ENCODE measurements at regions not wholly inside any gene's neighbourhood (a gene's known extent, or its start where the extent isn't known, plus 50 kb on each side); places are given as distances from the start of the nearest gene placed in this dataset.

DNA sequence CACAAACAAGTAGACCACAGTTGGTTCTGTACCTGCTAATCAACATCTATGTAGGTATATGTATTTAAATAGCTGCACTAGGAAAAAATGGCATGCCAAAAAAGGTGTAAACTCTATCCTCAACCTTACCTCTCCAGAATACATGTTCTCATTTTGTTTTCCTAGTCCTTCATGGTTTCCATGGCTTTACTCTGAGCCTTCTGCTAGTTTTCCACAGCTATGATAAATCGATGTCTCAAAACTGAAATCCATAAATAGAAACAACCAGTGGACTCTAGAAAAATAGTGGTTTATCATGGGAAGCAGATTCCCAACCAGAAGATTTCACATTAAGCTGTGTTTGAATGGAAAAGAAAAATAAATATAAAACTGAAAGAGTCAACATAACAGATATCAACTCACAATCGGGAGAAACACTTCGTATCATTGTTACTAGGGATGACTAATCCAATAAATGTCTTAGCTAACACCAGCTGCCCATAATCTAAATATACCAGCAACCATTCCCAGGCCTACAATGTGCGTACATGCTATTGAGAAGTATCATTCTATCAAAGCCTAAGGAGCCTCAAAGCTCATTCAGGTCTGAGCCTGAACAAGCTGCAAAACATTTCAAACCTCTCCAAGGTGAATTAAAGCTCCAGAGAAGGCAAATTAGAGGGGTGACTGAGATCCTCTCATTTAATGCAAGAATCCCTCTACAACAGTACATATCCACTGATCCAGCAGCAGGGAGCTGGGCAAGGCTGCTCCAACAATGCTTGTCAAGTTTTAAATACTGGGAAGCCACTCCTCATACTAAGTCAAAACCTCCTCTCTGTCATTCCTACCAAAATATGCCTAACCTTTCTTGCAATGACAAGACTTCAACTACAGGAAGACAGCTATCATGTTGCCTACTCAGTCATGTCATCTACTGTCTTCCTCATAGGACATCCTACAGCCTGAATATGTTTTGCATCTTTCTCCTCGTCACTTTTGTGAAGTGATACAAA, 90.2 kb downstream of the KCTD12 start:
- no peak for DNase-seq

DNA sequence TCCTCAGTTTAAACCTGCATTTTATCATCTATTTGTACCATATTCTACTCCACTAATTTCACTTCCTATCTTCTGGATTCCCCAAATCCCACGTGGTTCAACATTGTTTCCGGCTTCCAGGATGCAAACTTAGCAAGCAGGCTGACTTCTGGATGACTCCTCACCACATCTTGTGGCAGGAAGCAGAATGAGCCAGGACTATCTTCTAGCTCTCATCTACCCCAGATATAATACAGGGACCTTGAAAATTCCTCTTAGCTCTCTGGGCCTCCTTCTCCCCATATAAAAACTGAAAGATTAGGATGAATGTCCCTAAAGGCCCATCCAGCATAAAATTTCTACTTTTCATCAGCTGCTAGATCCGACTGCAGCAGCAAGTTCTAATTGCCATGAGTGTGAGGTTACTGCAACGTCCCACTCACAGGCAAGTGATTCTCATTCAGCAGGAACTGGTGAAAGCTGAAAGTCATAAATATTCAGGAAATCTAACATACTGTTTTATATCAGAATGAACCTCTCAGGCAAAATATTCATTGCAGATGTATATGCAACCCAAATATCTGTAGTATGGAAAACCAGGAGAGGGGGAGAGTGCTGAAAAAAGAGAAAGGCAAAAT, 93.4 kb downstream of the KCTD12 start:
- DNase-seq: no peak

DNA sequence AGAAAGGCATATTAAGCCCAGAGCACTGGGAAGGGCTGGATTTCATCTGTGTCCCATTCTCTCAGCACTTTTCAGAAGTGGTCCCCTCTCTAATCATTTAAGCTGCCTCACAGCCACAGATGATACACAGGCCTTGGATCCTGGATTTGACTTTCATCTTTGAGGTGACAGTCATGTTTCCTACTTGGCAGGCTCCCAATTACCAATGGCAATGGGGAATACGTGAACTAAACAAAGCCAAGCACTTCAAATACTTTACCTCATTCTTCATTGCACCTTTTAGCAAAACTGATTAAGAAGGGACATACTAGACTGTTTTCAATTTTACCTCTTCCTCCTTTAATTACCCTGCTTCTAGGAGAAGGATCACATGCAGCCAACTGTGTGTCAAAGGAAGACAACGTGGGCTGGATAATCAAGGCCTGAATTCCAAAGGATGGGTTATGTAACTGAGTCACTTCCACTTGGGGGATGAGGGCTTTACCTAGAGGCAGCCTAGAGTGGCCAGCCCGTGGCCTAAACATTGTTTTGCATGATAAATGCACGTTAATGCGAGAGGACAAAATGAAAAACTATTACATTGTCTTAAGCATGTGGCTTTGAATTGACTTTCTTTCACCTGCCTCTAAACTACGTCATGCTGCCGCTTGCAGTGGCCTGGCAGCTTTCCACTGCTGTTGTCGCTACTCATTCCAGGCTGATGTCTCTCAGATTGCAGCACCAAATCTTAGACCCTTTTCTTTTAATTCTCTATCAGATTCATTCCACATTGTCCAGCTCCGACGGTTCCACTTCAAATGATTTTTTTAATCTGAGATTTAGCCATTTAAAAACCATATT, 95.0 kb downstream of the KCTD12 start:
- no peak for DNase-seq

DNA sequence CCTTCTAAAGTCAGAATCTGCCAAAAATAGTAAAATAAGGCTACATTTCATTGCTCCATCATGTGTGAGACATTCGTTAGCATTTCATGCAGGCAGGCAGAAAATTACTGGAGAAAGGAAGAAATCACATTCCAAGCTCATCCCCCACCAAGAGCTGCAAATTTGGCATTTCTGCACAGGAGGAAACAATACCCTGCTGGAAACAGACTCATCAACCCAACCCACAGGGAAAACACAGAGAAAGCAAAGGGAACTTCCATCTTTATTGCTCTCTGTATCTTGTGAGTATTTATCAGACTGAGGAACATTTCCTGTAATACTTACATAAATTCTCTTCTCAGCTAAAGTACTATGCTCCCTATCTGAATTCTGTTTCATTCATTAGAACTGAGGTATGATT, 95.7 kb downstream of the KCTD12 start:
- DNase-seq: no peak

DNA sequence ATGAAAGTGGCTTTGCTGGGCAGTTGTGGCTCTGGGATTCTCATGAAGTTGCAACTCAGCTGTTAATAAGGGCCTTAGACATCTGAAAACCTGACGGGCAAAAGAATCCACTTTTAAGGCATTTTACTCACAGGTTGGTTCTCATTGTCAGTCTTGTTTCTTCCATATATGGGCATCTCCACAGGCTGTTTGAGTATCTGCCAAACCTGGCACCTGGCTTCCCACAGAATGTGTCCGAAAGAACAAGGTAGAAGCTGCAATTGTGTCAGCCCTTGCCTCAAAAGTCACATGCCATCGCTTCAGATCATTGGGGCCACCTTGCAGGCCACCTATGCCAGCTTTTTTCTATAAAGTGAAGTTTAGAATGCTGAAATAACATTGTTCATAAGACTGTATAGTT, 102.4 kb downstream of the KCTD12 start:
- no peak for DNase-seq

DNA sequence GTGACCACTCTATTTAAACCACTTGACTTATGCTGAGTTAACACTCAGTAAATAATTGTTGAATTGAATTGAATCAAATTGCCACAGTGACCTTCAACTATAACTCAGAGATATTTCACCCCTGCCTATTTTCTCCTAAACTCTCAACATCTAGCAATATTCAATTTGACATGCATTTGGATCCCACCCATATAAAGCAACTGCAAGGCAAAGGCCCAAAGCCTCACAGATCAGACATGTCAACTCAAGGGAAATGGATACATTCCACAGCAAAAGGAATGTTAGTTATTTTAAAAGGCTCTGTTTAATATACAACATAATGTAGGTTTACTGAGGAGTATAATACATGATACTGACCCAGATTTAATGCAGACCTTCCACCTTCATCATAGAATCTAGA, 107.4 kb downstream of the KCTD12 start:
- no peak for DNase-seq

DNA sequence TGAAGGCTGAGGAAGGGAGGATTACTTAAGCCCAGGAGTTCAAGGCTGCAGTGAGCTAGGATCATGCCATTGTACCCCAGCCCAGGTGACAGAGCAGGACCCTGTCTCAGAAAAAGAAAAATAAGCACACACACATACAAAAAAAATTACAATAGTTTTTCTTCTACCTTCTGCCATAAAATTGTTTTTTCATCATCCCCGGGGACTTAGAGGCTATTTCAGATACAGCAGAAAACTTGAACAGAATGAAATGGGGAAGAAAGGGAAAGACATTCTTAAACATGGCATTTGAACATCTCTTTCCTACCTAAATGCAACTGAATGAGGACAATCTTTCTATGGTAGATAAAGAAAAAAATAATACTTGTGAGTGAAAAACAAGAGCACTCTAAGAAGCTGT, 109.1 kb downstream of the KCTD12 start:
- DNase-seq: no peak

DNA sequence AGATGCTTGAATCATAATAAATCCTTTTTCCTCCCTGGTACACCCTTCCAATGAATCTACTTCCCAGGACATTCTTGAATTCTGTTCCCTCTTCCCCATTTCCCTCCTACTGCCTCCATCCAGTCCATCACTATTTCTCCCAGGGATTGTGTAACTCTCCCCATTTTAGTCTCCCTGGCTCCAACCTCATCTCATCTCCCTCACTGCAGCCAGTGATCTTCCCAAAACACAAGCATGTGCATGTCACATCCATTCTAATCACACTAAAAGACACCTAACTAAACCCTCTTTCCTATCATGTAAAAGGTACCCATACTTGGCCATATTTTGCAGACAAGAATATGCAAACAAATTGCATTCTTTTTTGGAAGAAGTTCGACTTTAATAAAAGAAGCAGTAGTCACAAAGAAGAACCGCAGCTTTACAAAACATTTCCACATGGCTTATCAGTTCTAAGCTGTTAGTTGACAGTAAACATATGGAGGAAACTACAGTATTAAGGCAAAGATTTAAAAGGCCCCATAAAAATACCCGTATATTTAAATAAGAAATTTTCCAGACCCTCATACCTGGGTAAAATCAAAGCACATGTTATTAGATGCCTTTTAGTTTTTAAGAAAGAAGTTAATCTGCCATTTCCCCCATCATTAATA, 111.0 kb downstream of the KCTD12 start:
- no peak for DNase-seq

DNA sequence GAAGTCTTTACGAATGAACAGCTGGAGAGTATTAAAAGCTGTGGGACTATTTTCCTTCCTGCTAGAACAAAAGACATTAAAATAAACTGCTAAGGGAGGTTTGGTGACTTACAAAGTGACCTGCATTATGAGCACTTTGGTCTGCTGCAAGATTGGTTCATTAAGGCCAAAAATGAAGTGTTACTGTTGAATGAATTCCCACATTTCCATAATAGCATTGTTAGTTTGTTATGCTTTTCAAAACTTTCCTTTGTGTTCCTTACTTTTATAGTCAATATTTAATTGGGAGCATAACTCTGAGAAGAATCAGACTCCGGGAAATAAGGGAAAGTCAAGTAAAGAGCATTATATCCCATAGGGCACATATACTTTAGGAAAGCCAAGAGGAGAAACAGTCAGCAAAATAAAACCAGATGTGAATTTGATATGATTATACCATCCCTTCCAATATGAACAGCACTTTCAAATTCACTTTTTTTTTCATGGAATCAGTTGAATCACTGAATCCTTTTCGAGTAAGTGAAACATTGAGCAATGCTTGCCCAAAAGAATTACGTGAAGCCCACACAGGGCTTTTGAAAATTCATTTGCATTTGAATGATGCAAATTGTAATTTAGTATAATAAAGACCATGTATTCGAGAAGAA, 112.6 kb downstream of the KCTD12 start:
- no peak for DNase-seq

DNA sequence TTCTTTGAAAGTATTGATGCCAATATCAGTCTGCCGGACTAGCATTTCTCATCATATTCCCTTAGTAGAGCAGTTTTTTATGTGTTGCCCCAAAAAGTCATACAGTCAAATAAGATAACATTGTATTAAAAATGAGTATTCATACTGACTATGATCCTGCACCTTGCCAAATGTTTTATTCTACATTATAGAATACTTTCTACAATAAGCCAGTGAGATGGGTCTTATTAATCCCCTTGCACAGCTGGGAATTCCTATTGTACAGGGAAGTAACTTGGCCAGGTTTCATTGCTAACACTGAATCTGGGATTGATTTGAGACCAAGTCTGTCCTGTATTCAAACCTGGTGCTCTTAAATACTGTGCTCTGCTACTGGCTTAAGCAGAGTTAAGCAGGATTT, 114.0 kb downstream of the KCTD12 start:
- no peak for DNase-seq

DNA sequence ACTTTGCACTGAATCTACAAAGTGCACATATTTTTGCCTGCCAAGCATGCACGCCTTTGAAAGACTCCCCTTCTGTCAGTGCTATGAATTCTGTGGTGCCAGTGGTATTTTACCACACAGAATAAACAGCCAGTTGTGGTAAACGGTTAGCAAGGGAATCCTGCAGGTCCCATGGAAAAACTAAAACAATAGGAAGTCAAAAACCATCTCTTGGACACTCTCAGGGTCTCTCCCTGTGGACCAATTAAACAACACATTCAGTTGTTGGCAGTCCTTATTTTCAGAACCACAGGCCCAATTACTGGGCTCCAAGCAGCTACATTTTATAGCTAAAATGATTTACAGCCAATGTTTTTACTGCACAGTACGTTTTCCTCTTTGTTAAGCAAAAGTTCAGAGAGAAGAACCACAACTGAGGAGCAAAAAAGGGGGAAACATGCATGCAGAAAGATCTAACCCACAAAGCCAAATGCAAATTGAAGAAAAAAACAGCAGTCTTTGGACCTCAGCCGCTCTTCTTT, 116.9 kb downstream of the KCTD12 start:
- DNase-seq: peak in 2 of 6 experiments; percentile 6 to 18

DNA sequence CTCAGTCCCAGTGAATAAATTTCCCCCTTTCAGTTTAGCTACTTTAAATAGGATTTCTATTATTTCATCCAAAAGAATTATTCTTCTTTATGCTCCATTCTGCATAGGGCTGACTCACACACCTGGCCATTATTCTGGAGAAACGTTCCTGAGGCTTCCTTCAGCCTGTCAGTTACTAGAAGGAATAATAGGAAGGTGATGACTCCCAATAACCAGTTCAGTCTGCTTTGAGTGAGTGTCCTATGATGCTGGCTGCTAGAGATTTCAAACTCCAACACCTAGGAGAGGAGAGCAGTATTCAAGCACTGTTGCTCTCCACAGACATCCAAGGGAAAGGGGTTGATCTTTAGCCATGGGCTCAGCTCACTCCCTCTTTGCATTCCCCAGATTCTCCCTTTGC, 117.8 kb downstream of the KCTD12 start:
- DNase-seq: no peak

DNA sequence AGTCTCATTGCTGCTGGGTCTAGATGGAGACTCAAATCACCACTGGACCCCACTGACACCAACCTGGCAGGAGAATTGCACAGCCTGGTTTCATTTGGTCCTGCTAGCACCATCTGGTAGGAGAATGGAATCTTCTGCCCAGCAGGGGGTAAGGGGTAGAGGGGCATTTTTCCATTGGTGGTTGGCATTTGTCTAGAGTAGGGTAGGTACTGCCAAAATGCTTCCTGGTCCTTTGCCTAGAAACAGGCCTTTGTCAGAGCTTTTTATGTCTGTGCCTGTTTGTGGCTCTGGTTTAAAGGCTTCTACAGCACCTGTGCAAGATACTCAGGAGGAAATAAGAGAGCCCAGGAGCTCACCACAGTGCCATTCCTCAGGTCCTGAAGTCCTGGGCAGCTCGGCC, 121.3 kb downstream of the KCTD12 start:
- no peak for DNase-seq

DNA sequence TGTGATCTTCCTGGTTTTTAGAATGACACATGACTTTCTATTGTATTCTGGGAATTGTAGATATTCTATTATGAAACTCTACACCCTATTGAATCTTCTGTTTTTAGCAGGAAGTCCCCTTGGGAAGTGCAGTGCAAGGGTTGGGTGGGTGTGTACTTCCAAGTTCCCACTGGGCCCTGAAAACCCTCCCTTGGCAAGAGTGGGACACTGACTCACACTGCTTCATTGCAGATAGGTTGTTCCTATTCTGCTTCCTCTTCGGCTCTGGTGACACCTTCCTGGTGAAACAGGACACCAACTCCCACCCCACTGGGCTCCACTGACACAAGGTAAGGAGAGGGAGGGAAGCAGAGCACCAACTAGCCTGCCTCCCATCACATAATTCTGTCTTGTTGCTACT, 121.8 kb downstream of the KCTD12 start:
- DNase-seq: no peak

DNA sequence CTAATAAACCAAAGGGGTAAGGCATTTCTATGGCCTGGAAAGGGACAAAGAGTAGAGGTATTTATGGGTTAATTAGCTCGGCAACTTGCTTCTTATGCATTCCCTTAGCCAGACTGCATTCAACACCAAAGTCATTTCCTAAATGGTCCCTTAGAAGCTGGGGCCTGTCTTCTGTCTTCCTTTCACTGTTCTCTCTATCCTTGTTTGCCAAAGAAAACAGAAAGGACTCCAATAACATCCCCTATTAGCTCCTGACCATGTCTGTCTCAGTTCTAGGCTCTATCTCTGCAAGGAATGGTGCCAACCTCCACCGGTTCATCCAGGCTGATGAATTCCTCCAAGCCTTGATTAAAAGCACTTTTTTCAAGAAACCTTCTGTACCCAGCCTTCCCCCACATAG, 123.5 kb downstream of the KCTD12 start:
- no peak for DNase-seq

DNA sequence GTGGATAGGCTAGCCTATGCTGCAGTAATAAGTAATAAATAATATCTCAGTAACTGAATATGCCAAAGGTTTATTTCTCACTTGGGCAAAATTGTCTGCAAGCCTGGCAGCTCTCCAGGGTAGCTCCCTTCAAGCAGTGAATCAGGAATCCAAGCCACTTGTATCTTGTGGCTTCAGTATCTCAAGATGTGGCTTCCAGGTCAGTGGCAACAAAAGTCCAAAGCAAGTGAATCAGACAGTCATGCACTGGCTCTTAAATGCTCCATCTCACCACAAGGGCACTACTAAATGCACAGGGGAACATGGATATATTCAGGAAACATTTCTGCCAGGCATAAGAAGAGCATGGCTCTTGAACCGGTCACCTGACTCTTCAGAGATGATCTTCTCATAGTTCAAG, 126.3 kb downstream of the KCTD12 start:
- DNase-seq: no peak

DNA sequence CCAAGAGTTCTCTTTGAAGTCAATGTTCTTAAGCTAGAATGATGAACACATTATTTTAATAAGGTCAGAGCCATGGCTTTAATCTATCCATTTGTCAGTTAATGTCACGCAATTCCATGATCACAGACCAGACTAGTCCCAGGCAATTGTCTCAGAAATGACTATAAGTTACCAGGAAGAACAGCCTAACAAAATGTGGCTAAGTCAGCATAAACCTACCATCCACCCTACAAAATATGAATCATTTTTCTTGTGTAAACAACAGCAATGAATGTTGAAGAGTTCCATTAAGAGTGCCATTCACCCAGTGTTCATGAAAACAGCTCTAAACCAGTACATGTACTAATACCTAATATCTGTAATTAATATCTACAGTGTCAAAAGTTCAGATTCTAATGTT, 127.5 kb downstream of the KCTD12 start:
- DNase-seq: no peak

DNA sequence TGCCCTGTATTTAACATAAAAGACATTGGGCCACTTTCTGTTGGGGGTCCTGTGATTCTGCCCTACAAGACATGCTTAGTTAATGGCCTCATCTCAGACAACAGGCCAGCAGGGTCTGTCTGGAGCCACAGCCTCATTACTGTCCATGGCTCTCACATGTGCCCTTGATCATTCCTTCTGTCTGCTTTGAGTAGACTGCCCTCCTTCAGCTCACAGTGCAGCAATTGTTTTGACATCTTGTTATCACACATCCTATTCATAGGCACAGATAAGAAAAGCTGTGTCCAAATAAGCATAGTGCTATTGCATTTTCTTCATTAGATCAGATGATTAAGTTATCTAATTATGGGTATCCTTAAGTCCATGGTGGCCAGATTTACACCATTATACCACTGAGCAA, 127.9 kb downstream of the KCTD12 start:
- DNase-seq: no peak

DNA sequence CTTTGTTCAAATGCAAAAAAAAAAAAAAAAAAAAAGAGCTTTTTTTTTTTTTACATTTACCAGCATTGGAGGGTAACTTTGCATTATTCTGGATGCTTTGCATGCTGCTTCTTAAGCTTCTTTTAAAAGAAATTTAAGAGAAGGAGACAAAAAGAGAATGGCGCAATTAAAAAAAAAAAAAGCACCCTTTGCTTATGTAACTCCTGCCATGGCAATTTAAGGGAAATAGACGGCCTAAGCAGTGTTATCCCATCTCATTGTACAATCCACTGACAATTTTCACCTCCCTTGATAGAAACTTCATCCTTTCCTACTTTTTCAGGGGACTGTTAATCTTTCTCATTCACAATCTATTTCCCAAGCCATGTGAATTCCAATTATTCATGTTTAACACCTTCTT, 129.8 kb downstream of the KCTD12 start:
- no peak for DNase-seq

DNA sequence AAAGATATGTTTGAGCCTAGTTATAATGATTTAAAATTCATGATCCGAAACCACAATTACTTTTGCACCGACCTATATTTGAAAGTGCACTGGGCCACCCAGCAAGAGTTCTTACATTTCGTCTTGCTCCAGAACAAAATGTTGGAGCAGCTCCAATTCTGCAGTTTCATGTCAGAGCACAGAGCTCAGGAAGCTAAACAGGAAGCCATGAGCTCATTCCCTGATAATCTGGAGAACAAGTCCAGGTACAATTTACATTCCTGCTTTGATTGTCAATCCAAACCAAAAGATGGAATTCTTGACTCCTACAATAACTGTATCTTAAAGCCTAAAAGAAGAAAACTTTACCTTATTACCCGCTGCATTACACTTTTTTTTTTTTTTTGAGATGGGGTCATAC, 131.8 kb downstream of the KCTD12 start:
- no peak for DNase-seq

DNA sequence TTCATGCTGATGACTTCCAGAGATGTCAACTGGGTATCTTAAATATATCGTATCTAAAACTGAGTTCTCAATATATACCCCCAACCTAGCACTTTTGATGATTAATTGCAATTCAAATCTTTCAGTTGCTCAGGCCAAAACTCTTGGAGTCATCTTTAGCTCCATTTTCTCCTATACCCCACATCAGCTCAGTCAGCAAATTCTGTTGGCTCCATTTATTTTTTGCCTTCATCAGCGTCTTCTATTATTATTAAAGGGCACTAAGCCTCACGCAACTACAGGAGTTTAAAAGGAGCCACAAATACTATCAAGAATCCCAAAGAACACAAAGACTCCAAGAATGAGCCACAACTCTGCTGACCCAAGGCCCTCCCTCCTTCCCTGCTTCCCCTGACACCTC, 134.9 kb downstream of the KCTD12 start:
- DNase-seq: no peak

DNA sequence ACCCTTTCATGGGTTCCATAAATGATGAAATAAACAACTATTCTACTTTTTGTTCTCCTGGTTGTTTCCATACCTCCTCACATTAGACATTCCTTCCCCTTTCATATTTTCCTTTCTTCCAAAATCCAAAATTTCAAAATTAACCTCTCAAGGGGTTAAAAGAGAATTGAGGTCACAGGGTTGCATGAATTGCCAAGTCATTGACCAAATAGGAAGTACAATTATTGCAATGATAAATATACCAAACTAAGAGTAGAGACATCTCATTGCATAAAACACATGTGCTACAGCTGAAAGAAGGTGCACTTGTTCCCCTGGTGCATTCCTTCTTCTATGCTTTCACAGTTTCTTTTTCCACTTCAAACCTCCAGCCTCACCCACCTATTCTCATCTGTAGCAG, 136.1 kb downstream of the KCTD12 start:
- no peak for DNase-seq
